ENCODE measurements at regions not wholly inside any gene's neighbourhood (a gene's known extent, or its start where the extent isn't known, plus 50 kb on each side); places are given as distances from the start of the nearest gene placed in this dataset.
A peak's percentile ranks its signal among the peaks of the same experiment; 100 is the strongest.

DNA sequence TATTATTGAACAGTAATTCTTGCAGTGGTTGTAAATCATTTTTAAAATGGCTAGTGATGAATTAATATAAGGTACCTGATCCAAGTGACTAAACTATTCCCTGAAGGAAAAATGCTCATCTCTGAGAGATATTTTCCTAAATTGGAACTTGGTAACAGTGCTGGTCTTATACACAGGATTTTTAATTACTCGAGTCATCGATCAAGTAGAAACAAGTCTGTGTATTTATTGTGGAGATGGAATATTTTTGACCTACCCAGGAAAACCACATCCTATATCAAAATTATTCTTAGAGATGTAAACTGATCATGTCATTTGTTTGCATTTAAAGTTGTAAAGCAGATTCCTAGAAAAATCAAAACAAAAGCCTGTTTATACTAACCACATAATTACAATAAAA lies 166.9 kb downstream of the MOXD1 start:
- TF ChIP-seq ZFP30 (CRISPR knock-in tag; IDR thresholded peaks at IDR 0.05) = no peak
- TF ChIP-seq, protein P1, sequence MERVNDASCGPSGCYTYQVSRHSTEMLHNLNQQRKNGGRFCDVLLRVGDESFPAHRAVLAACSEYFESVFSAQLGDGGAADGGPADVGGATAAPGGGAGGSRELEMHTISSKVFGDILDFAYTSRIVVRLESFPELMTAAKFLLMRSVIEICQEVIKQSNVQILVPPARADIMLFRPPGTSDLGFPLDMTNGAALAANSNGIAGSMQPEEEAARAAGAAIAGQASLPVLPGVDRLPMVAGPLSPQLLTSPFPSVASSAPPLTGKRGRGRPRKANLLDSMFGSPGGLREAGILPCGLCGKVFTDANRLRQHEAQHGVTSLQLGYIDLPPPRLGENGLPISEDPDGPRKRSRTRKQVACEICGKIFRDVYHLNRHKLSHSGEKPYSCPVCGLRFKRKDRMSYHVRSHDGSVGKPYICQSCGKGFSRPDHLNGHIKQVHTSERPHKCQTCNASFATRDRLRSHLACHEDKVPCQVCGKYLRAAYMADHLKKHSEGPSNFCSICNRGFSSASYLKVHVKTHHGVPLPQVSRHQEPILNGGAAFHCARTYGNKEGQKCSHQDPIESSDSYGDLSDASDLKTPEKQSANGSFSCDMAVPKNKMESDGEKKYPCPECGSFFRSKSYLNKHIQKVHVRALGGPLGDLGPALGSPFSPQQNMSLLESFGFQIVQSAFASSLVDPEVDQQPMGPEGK (CRISPR knock-in tag; IDR thresholded peaks at IDR 0.05; ENCODE audit: borderline replicate concordance) = no peak
- no peak for TF ChIP-seq ZFP3 (CRISPR knock-in tag; IDR thresholded peaks at IDR 0.05)
- TF ChIP-seq TOX (CRISPR knock-in tag; IDR thresholded peaks at IDR 0.05; ENCODE audit: borderline replicate concordance) = no peak
- TF ChIP-seq PPARA (CRISPR knock-in tag; IDR thresholded peaks at IDR 0.05; ENCODE audit: borderline replicate concordance) = no peak
- TF ChIP-seq, protein P2, sequence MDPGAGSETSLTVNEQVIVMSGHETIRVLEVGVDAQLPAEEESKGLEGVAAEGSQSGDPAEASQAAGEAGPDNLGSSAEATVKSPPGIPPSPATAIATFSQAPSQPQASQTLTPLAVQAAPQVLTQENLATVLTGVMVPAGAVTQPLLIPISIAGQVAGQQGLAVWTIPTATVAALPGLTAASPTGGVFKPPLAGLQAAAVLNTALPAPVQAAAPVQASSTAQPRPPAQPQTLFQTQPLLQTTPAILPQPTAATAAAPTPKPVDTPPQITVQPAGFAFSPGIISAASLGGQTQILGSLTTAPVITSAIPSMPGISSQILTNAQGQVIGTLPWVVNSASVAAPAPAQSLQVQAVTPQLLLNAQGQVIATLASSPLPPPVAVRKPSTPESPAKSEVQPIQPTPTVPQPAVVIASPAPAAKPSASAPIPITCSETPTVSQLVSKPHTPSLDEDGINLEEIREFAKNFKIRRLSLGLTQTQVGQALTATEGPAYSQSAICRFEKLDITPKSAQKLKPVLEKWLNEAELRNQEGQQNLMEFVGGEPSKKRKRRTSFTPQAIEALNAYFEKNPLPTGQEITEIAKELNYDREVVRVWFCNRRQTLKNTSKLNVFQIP (CRISPR knock-in tag; IDR thresholded peaks at IDR 0.05; ENCODE audit: borderline replicate concordance, low read depth) = no peak
- TF ChIP-seq GLIS3 (CRISPR knock-in tag; IDR thresholded peaks at IDR 0.05) = no peak
- TF ChIP-seq ESRRG (CRISPR knock-in tag; IDR thresholded peaks at IDR 0.05) = no peak
- no peak for TF ChIP-seq ARNTL (CRISPR knock-in tag; IDR thresholded peaks at IDR 0.05; ENCODE audit: borderline replicate concordance, low read depth)
- TF ChIP-seq ZC3H10 (CRISPR knock-in tag; IDR thresholded peaks at IDR 0.05) = no peak
- no peak for TF ChIP-seq TSHZ2 (CRISPR knock-in tag; IDR thresholded peaks at IDR 0.05)
- no peak for TF ChIP-seq RARB (CRISPR knock-in tag; IDR thresholded peaks at IDR 0.05)
- no peak for TF ChIP-seq ZNF565 (CRISPR knock-in tag; conservative IDR thresholded peaks at IDR 0.05; ENCODE audit: low read depth)
- no peak for ATAC-seq

DNA sequence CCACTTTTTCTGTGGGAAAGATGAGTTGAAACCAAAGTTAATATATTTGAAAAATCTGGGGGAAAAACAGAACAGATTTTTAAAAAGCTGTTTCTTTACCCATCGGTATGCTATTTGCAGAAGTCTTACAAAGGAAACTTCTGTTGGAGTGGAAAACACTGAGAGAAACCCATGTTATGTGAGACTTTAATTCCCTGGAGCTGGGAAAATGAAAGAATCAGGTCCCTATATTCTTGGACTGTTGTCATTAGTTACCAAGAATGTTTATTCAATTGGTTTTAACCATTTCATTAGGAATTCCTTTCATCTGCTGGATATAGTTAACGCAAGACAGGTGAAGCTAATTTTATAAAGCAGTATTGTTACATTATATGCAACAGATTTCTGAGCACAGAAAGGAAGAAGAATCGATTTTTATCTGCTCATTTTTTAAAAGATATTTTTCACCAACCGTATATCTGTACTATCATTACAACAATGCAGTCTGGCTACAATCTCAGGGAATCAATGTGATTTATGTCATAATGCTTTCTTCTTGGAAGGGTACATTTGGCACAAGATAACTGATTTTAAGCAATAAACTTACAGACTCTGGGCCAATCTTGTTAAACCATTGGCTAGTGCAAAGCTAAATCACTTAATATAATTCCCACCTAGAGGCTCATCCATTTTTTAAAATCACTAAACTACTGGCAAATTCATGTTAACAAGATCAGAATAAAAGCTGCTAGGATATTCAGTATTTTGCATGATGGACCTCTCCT lies 170.0 kb downstream of the MOXD1 start:
- TF ChIP-seq GLIS3 (CRISPR knock-in tag; IDR thresholded peaks at IDR 0.05) (no peak), CSDC2 (CRISPR knock-in tag; IDR thresholded peaks at IDR 0.05) (no peak), ZFP3 (CRISPR knock-in tag; IDR thresholded peaks at IDR 0.05) (no peak), TOX (CRISPR knock-in tag; IDR thresholded peaks at IDR 0.05; ENCODE audit: borderline replicate concordance) (no peak), BACH2 (CRISPR knock-in tag; IDR thresholded peaks at IDR 0.05; ENCODE audit: borderline replicate concordance) (no peak), ESRRG (CRISPR knock-in tag; IDR thresholded peaks at IDR 0.05) (no peak), OSR1 (CRISPR knock-in tag; IDR thresholded peaks at IDR 0.05) (no peak), CREB5 (CRISPR knock-in tag; IDR thresholded peaks at IDR 0.05; ENCODE audit: low read depth) (no peak)
- TF ChIP-seq, protein P2 (CRISPR knock-in tag; IDR thresholded peaks at IDR 0.05; ENCODE audit: borderline replicate concordance, low read depth) = no peak
- peak; percentile 57; the same call in 2 of the 3 replicates for ATAC-seq

GRCh38 chr6:132228894-132229293 lies 172.4 kb downstream of the MOXD1 start:
- no peak for ATAC-seq
- TF ChIP-seq CREB5 (CRISPR knock-in tag; IDR thresholded peaks at IDR 0.05; ENCODE audit: low read depth) (no peak), ZNF70 (CRISPR knock-in tag; IDR thresholded peaks at IDR 0.05) (no peak), TOX (CRISPR knock-in tag; IDR thresholded peaks at IDR 0.05; ENCODE audit: borderline replicate concordance) (no peak), ZNF565 (CRISPR knock-in tag; conservative IDR thresholded peaks at IDR 0.05; ENCODE audit: low read depth) (no peak), PPARA (CRISPR knock-in tag; IDR thresholded peaks at IDR 0.05; ENCODE audit: borderline replicate concordance) (no peak), OSR1 (CRISPR knock-in tag; IDR thresholded peaks at IDR 0.05) (no peak), GLIS3 (CRISPR knock-in tag; IDR thresholded peaks at IDR 0.05) (no peak), ESRRG (CRISPR knock-in tag; IDR thresholded peaks at IDR 0.05) (no peak), CSDC2 (CRISPR knock-in tag; IDR thresholded peaks at IDR 0.05) (no peak), ZFP30 (CRISPR knock-in tag; IDR thresholded peaks at IDR 0.05) (no peak), ZC3H10 (CRISPR knock-in tag; IDR thresholded peaks at IDR 0.05) (no peak), ZNF8 (CRISPR knock-in tag; IDR thresholded peaks at IDR 0.05) (no peak), RARB (CRISPR knock-in tag; IDR thresholded peaks at IDR 0.05) (no peak), ARNTL (CRISPR knock-in tag; IDR thresholded peaks at IDR 0.05; ENCODE audit: borderline replicate concordance, low read depth) (no peak)
- TF ChIP-seq, protein P1 (CRISPR knock-in tag; IDR thresholded peaks at IDR 0.05; ENCODE audit: borderline replicate concordance) = no peak
- TF ChIP-seq, protein P3, sequence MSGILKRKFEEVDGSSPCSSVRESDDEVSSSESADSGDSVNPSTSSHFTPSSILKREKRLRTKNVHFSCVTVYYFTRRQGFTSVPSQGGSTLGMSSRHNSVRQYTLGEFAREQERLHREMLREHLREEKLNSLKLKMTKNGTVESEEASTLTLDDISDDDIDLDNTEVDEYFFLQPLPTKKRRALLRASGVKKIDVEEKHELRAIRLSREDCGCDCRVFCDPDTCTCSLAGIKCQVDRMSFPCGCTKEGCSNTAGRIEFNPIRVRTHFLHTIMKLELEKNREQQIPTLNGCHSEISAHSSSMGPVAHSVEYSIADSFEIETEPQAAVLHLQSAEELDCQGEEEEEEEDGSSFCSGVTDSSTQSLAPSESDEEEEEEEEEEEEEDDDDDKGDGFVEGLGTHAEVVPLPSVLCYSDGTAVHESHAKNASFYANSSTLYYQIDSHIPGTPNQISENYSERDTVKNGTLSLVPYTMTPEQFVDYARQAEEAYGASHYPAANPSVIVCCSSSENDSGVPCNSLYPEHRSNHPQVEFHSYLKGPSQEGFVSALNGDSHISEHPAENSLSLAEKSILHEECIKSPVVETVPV (CRISPR knock-in tag; IDR thresholded peaks at IDR 0.05) = no peak

Data from SK-N-SH treated with all-trans-retinoic acid at 6 μM for 48 hours (cell line).